HepG2 (cell line): ENCODE measurements at regions not wholly inside any gene's neighbourhood (a gene's known extent, or its start where the extent isn't known, plus 50 kb on each side); places are given as distances from the start of the nearest gene placed in this dataset.

ENCODE experiments used
- ATAC-seq: fragments of 200-7000 bp; cut with Tn5 transposase; 3 replicates; pipeline ENCODE4 v1.9.1; 2020; ENCODE audit warnings: mild to moderate bottlenecking, moderate library complexity
- BruUV-seq: library from RNA; stranded (reverse); fragments of 400-500 nt; replicated peaks from 2 replicates; lab custom pipeline; 2021; lab: Mats Ljungman, UMichigan
- CTCF ChIA-PET: fragments of 300-600 bp; formaldehyde crosslinking; extraction: SDS; loops from one replicate; lab custom pipeline; 2021; ENCODE audit warnings: low total read pairs, inconsistent platforms, low intra/inter-chr PET ratio; lab: Yijun Ruan, JAX
- POLR2A ChIA-PET: fragments of 350-600 bp; sonication (Branson Sonifier 250); formaldehyde crosslinking; loops from one replicate; lab custom pipeline; 2020; ENCODE audit warnings: antibody characterized with exemption, inconsistent platforms; lab: Yijun Ruan, JAX
- DNase-seq: peaks from one replicate; pipeline ENCODE4 v3.0.0-alpha.2; 2015; ENCODE audit warnings: low spot score
- FAIRE-seq: peaks from 3 replicates; lab custom pipeline; 2011; peaks lifted over from hg19 to GRCh38; lab: Jason Lieb, UNC
- H2AFZ ChIP-seq: one replicate; pipeline ENCODE4 v1.6.1; 2011; ENCODE audit warnings: low read length, inconsistent platforms
- H3K27ac ChIP-seq: fragments of 300-600 bp; 3 replicates; pipeline ENCODE4 v1.8.0; 2011; ENCODE audit warnings: mixed run types, mild to moderate bottlenecking, mixed read lengths, low read length, inconsistent platforms; ENCODE audit not compliant: insufficient read depth; ENCODE audit errors: extremely low read length
- H3K27me3 ChIP-seq, 2 experiments: fragments of 200-600 bp in 1 of 2; 2 replicates in 1 of 2; 3 replicates in 1 of 2; pipeline versions ENCODE4 v1.6.0 to v1.8.0; 2011; ENCODE audit warnings: low read length in 2 of 2, mild to moderate bottlenecking in 2 of 2, moderate library complexity in 2 of 2, inconsistent platforms in 1 of 2; ENCODE audit not compliant: insufficient read depth in 2 of 2, control insufficient read depth in 1 of 2
- H3K36me3 ChIP-seq, 2 experiments: fragments of 200-600 bp in 1 of 2; replicated peaks in 1 of 2; 2 replicates in 1 of 2; 3 replicates in 1 of 2; pipeline versions ENCODE4 v1.5.1 to v1.8.0; 2011; ENCODE audit warnings: low read length in 2 of 2, inconsistent platforms in 1 of 2; ENCODE audit not compliant: insufficient read depth in 2 of 2, control insufficient read depth in 1 of 2
- H3K4me1 ChIP-seq: 2 replicates; pipeline ENCODE4 v1.5.1; 2012; ENCODE audit warnings: low read length, inconsistent platforms; ENCODE audit not compliant: insufficient read depth
- H3K4me2 ChIP-seq: 2 replicates; pipeline ENCODE4 v1.6.0; 2011; ENCODE audit warnings: low read depth, low read length, inconsistent platforms
- H3K4me3 ChIP-seq, 3 experiments: fragments of 200-600 bp in 1 of 3; sonication (generic), shearing (Covaris generic) in 1 of 3; replicated peaks in 1 of 3; 2 replicates each; pipeline ENCODE4 v1.5.1; 2011 to 2016; ENCODE audit warnings: low read length in 3 of 3, inconsistent platforms in 2 of 3, low read depth in 2 of 3, mild to moderate bottlenecking in 2 of 3, control low read depth in 1 of 3, mixed read lengths in 1 of 3; ENCODE audit not compliant: insufficient read depth in 1 of 3
- H3K79me2 ChIP-seq: one replicate; pipeline ENCODE4 v1.6.1; 2011; ENCODE audit warnings: low read length, inconsistent platforms; ENCODE audit not compliant: insufficient read depth
- H3K9ac ChIP-seq: 2 replicates; pipeline ENCODE4 v1.6.0; 2011; ENCODE audit warnings: mild to moderate bottlenecking, low read depth, low read length, inconsistent platforms; ENCODE audit not compliant: insufficient read depth
- H3K9me3 ChIP-seq: 2 replicates; pipeline ENCODE4 v1.5.1; 2012; ENCODE audit warnings: mild to moderate bottlenecking, low read length
- H4K20me1 ChIP-seq: 2 replicates; pipeline ENCODE4 v1.6.0; 2011; ENCODE audit warnings: inconsistent platforms, mild to moderate bottlenecking, low read length, moderate library complexity; ENCODE audit not compliant: insufficient read depth
- CAMTA2 ChIP-seq: sonication (generic); formaldehyde crosslinking; IDR thresholded peaks from 2 replicates; pipeline ENCODE4 v1.4.0; 2020; ENCODE audit warnings: mild to moderate bottlenecking, missing genetic modification reagents, borderline replicate concordance
- FIP1L1 ChIP-seq: fragments of 200-400 bp; formaldehyde crosslinking; IDR thresholded peaks from 2 replicates; pipeline ENCODE4 v1.6.1; 2018; ENCODE audit warnings: low read depth, mild to moderate bottlenecking, low read length, moderate library complexity, borderline replicate concordance; ENCODE audit not compliant: insufficient read depth
- KLF12 ChIP-seq: sonication (generic); formaldehyde crosslinking; IDR thresholded peaks from 2 replicates; pipeline ENCODE4 v1.4.0; 2020; ENCODE audit warnings: missing genetic modification reagents, borderline replicate concordance
- RARA ChIP-seq: IDR thresholded peaks from 2 replicates; pipeline ENCODE4 v1.6.1; 2016; ENCODE audit warnings: missing genetic modification reagents, missing compliant biosample characterization
- ZNF17 ChIP-seq: sonication (generic); formaldehyde crosslinking; IDR thresholded peaks from 2 replicates; pipeline ENCODE4 v1.5.0; 2020; ENCODE audit warnings: mild to moderate bottlenecking, missing genetic modification reagents
- ZNF552 ChIP-seq: sonication (generic); formaldehyde crosslinking; IDR thresholded peaks from 2 replicates; pipeline ENCODE4 v1.9.0; 2022; ENCODE audit warnings: missing genetic modification reagents, mild to moderate bottlenecking, borderline replicate concordance
- ZNF607 ChIP-seq: sonication (generic); formaldehyde crosslinking; IDR thresholded peaks from 2 replicates; pipeline ENCODE4 v1.5.1; 2020; ENCODE audit warnings: missing genetic modification reagents, mild to moderate bottlenecking, borderline replicate concordance
- WGBS: methylation state at CpG from one replicate; pipeline ENCODE4 v1.1.6; 2017; ENCODE audit warnings: low lambda C conversion rate; 5-methylcytosine and 5-hydroxymethylcytosine counted together
- in situ Hi-C: cut with HindIII; loops from 2 replicates; pipeline ENCODE4 v1.10.0; 2017; ENCODE audit warnings: low pct_unique_long_range_greater_than_20kb; ENCODE audit not compliant: extremely low pct_ligation_motif_present
- intact Hi-C: fragments of 100-400 bp; cut with micrococcal nuclease; formaldehyde crosslinking; loops from one replicate; pipeline ENCODE4 v1.10.0; 2022; ENCODE audit not compliant: unreplicated experiment
- TF ChIP-seq, protein P1 (sequence below): sonication (generic); formaldehyde crosslinking; IDR thresholded peaks from 2 replicates; pipeline ENCODE4 v1.4.0; 2020; ENCODE audit warnings: missing genetic modification reagents
- TF ChIP-seq, protein P2 (sequence below): IDR thresholded peaks from 2 replicates; pipeline ENCODE4 v1.6.1; 2016; ENCODE audit warnings: low read depth
- TF ChIP-seq, protein P3 (sequence below): IDR thresholded peaks from 2 replicates; pipeline ENCODE4 v1.6.1; 2016; ENCODE audit warnings: low read depth, missing genetic modification reagents, missing compliant biosample characterization
- TF ChIP-seq, protein P4 (sequence below): sonication (generic); formaldehyde crosslinking; IDR thresholded peaks from 2 replicates; pipeline ENCODE4 v1.8.1; 2023; ENCODE audit warnings: mild to moderate bottlenecking, missing genetic modification reagents, borderline replicate concordance

DNA sequence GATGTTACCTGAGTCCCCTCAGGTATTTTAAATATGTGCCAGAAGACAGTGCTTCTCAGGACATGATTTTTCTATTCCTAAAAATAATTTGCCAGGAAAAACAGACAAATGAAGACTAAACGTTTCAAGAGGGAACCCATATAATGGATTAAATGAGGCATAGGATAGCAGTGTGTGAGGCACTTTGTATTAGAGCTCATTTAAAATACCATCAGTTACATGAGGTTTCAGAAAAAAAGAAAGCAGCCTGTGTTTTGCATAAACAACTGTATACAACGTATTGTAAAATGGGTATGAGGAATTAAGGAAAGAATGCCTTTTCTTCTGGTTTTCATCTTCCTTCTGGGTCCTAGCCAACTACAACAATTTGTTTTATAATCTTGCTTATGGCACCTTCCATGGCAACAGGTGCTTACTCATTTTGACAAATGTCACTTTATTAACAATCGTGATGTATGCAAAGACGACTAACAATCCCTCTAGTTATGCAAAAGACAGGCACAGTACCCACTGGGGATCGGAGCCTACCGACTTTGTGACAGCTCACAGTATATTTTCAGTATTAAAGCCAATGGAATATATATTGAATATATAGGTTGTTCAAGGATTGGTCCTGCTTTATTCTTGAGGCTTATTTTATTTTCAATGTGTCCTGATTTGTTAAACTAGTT is 231.6 kb upstream of the ZNF717 start (continued):
- no peak for TF ChIP-seq CAMTA2 (CRISPR knock-in tag)

DNA sequence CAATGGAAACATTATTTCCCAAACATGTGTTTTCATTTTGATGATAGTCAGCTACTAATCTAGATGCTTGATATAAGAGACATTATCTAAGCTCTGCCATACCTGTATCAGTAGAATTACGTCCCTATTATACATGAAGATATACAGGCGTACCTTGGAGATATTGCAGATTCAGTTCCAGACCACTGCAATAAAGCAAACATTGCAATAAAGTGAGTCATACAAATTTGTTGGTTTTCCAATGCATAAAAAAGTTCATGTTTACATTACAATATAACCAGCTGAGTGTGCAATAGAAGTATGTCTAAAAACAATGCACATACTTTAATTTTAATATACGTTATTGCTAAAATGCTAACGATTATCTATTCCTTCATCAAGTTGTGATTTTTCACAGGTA is 236.0 kb upstream of the ZNF717 start:
- Histone ChIP-seq H3K27ac (no peak overlapping the region), H3K4me2 (no peak overlapping the region), H4K20me1 (no peaks in the 10 kb centered on the region), H3K4me3 (no peak overlapping the region), H3K4me1 (no peaks in the 10 kb centered on the region), H3K9me3 (peaks cover 13% of the 10 kb centered on the region; the same call in 1 of the 2 replicates), H3K27me3 (no peaks in the 10 kb centered on the region), H3K9ac (no peak overlapping the region), H3K36me3 (no peaks in the 10 kb centered on the region), H3K79me2 (no peaks in the 10 kb centered on the region), H2AFZ (no peak overlapping the region)
- ChIA-PET POLR2A (no interaction called here), CTCF (no interaction called here)
- DNase-seq = no peak
- WGBS = 12% methylated on average over 4 of the region's 4 CpGs
- no peak for ATAC-seq
- in situ Hi-C loops (no loop called here), intact Hi-C loops (loop anchor here (10.0 kb wide), 1 partner anchor 553 kb away; no protein-coding TSS in a partner anchor)
- BruUV-seq = no TSS peak
- no peak for FAIRE-seq
- TF ChIP-seq FIP1L1 = no peak
- TF ChIP-seq, protein P1, sequence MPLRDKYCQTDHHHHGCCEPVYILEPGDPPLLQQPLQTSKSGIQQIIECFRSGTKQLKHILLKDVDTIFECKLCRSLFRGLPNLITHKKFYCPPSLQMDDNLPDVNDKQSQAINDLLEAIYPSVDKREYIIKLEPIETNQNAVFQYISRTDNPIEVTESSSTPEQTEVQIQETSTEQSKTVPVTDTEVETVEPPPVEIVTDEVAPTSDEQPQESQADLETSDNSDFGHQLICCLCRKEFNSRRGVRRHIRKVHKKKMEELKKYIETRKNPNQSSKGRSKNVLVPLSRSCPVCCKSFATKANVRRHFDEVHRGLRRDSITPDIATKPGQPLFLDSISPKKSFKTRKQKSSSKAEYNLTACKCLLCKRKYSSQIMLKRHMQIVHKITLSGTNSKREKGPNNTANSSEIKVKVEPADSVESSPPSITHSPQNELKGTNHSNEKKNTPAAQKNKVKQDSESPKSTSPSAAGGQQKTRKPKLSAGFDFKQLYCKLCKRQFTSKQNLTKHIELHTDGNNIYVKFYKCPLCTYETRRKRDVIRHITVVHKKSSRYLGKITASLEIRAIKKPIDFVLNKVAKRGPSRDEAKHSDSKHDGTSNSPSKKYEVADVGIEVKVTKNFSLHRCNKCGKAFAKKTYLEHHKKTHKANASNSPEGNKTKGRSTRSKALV (CRISPR knock-in tag) = no peak
- TF ChIP-seq ZNF607 = no peak
- TF ChIP-seq, protein P2, sequence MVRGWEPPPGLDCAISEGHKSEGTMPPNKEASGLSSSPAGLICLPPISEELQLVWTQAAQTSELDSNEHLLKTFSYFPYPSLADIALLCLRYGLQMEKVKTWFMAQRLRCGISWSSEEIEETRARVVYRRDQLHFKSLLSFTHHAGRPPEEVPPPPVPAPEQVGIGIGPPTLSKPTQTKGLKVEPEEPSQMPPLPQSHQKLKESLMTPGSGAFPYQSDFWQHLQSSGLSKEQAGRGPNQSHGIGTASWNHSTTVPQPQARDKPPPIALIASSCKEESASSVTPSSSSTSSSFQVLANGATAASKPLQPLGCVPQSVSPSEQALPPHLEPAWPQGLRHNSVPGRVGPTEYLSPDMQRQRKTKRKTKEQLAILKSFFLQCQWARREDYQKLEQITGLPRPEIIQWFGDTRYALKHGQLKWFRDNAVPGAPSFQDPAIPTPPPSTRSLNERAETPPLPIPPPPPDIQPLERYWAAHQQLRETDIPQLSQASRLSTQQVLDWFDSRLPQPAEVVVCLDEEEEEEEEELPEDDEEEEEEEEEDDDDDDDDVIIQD (CRISPR knock-in tag) = no peak
- TF ChIP-seq, protein P3, sequence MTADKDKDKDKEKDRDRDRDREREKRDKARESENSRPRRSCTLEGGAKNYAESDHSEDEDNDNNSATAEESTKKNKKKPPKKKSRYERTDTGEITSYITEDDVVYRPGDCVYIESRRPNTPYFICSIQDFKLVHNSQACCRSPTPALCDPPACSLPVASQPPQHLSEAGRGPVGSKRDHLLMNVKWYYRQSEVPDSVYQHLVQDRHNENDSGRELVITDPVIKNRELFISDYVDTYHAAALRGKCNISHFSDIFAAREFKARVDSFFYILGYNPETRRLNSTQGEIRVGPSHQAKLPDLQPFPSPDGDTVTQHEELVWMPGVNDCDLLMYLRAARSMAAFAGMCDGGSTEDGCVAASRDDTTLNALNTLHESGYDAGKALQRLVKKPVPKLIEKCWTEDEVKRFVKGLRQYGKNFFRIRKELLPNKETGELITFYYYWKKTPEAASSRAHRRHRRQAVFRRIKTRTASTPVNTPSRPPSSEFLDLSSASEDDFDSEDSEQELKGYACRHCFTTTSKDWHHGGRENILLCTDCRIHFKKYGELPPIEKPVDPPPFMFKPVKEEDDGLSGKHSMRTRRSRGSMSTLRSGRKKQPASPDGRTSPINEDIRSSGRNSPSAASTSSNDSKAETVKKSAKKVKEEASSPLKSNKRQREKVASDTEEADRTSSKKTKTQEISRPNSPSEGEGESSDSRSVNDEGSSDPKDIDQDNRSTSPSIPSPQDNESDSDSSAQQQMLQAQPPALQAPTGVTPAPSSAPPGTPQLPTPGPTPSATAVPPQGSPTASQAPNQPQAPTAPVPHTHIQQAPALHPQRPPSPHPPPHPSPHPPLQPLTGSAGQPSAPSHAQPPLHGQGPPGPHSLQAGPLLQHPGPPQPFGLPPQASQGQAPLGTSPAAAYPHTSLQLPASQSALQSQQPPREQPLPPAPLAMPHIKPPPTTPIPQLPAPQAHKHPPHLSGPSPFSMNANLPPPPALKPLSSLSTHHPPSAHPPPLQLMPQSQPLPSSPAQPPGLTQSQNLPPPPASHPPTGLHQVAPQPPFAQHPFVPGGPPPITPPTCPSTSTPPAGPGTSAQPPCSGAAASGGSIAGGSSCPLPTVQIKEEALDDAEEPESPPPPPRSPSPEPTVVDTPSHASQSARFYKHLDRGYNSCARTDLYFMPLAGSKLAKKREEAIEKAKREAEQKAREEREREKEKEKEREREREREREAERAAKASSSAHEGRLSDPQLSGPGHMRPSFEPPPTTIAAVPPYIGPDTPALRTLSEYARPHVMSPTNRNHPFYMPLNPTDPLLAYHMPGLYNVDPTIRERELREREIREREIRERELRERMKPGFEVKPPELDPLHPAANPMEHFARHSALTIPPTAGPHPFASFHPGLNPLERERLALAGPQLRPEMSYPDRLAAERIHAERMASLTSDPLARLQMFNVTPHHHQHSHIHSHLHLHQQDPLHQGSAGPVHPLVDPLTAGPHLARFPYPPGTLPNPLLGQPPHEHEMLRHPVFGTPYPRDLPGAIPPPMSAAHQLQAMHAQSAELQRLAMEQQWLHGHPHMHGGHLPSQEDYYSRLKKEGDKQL (CRISPR knock-in tag) = no peak
- TF ChIP-seq, protein P4, sequence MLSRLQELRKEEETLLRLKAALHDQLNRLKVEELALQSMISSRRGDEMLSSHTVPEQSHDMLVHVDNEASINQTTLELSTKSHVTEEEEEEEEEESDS (CRISPR knock-in tag) = no peak
- TF ChIP-seq ZNF552 = no peak
- TF ChIP-seq RARA (CRISPR knock-in tag) = no peak
- no peak for TF ChIP-seq KLF12 (CRISPR knock-in tag)
- TF ChIP-seq CAMTA2 (CRISPR knock-in tag) = no peak
- no peak for TF ChIP-seq ZNF17 (CRISPR knock-in tag)
